Body of pancreas (tissue), 4 donors: ENCODE measurements at regions not wholly inside any gene's neighbourhood (a gene's known extent, or its start where the extent isn't known, plus 50 kb on each side); places are given as distances from the start of the nearest gene placed in this dataset.

Source experiments
- ATAC-seq: fragments of 150-250 bp; one replicate; pipeline ENCODE4 v1.9.1; 2016
- DNase-seq, 4 donors: peaks; one replicate each; pipeline ENCODE4 v3.0.0-alpha.2; 2019
- H3K27ac ChIP-seq, 4 donors: fragments of 200-600 bp; sonication (generic); 1 replicate in 3 of 4; 2 replicates in 1 of 4; pipeline versions ENCODE4 v1.5.1 to v1.6.1; 2016 to 2019; ENCODE audit warnings: mild to moderate bottlenecking in 1 of 4, mixed read lengths in 1 of 4, moderate library complexity in 1 of 4
- H3K27me3 ChIP-seq, 2 donors: fragments of 200-600 bp; sonication (generic); one replicate each; pipeline ENCODE4 v1.6.0; 2016; ENCODE audit warnings: mild to moderate bottlenecking in 1 of 2
- H3K36me3 ChIP-seq, 2 donors: fragments of 200-600 bp; sonication (generic); replicated peaks in 1 of 2; 2 replicates each; pipeline ENCODE4 v1.5.1; 2016; ENCODE audit warnings: low read depth in 2 of 2; ENCODE audit not compliant: insufficient read depth in 1 of 2
- H3K4me1 ChIP-seq: fragments of 200-600 bp; sonication (generic); one replicate; pipeline ENCODE4 v1.6.0; 2016
- H3K4me3 ChIP-seq, 2 donors: fragments of 200-600 bp; sonication (generic); 1 replicate in 1 of 2; 2 replicates in 1 of 2; pipeline ENCODE4 v1.5.1; 2016 to 2019
- H3K9me3 ChIP-seq, 3 donors: fragments of 200-600 bp; sonication (generic); 1 replicate in 2 of 3; 2 replicates in 1 of 3; pipeline ENCODE4 v1.5.1; 2016
- CTCF ChIP-seq, 7 experiments: fragments of 450-650 bp in 4 of 7; fragments of 200-600 bp in 3 of 7; sonication (generic) in 3 of 7; IDR thresholded peaks; one replicate each; pipeline ENCODE4 v1.5.1; 2016 to 2019; ENCODE audit warnings: antibody characterized with exemption in 7 of 7
- POLR2A ChIP-seq, 3 donors: fragments of 450-650 bp; IDR thresholded peaks; one replicate each; pipeline ENCODE4 v1.6.1; 2016; ENCODE audit warnings: antibody characterized with exemption in 3 of 3, mild to moderate bottlenecking in 2 of 3
- WGBS, 2 donors: methylation state at CpG; one replicate each; pipeline ENCODE4 v1.1.5; 2017; 5-methylcytosine and 5-hydroxymethylcytosine counted together
- intact Hi-C: fragments of 100-400 bp; cut with DNase I; formaldehyde crosslinking; loops from one replicate; pipeline ENCODE4 v1.15.1; 2023

DNA sequence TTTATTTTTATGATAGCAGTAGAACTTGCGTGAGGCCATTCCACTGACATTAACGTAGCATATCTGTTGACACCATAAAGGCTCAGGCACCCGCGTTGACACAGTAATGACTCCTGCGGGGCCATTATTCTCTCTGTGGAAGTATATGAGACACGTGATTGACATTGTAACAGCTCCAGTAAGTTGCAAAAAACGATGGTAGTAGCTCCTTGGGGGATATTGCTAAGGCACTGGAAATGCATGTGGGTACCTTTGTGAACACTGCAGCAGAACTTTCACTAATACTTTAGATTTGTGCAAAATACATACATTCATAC is 918.8 kb upstream of the CDH8 start:
- intact Hi-C loops = no loop called here
- Histone ChIP-seq H3K27ac (no peak overlapping the region), H3K4me3 (no peak overlapping the region), H3K36me3 (no peaks in the 10 kb centered on the region), H3K27me3 (no peaks in the 10 kb centered on the region), H3K9me3 (no peaks in the 10 kb centered on the region), H3K4me1 (no peaks in the 10 kb centered on the region)
- DNase-seq = no peak
- TF ChIP-seq POLR2A (IDR thresholded peaks at IDR 0.05) = no peak
- TF ChIP-seq CTCF (IDR thresholded peaks at IDR 0.05) = no peak
- ATAC-seq = no peak
- WGBS, 2 donors = 59 to 66% methylated on average over 7 of the region's 7 CpGs

- ATAC-seq = no peak
Measured at GRCh38 chr16:62954144-62955032, 918.1 kb upstream of the CDH8 start.

GRCh38 chr16:62950351-62950750 is 914.1 kb upstream of the CDH8 start:
- intact Hi-C loops = no loop called here
- Histone ChIP-seq H3K4me1 (no peaks in the 10 kb centered on the region), H3K27me3 (no peaks in the 10 kb centered on the region), H3K27ac (no peak overlapping the region), H3K9me3 (no peaks in the 10 kb centered on the region), H3K4me3 (no peak overlapping the region), H3K36me3 (no peaks in the 10 kb centered on the region)
- WGBS, 2 donors = 53 to 54% methylated on average over 4 of the region's 4 CpGs
- TF ChIP-seq CTCF (IDR thresholded peaks at IDR 0.05) (no peak), POLR2A (IDR thresholded peaks at IDR 0.05) (no peak)
- DNase-seq (no peak), ATAC-seq (no peak)

More at GRCh38 chr16:62954144-62955032, 918.1 kb upstream of the CDH8 start:
- Histone ChIP-seq H3K36me3 (no peaks in the 10 kb centered on the region), H3K4me1 (no peaks in the 10 kb centered on the region), H3K9me3 (no peaks in the 10 kb centered on the region), H3K27me3 (no peaks in the 10 kb centered on the region), H3K27ac (no peak overlapping the region), H3K4me3 (no peak overlapping the region)
- intact Hi-C loops = no loop called here
- WGBS, 2 donors = 51 to 62% methylated on average over 9 of the region's 9 CpGs
- TF ChIP-seq POLR2A (IDR thresholded peaks at IDR 0.05) = no peak
- TF ChIP-seq CTCF (IDR thresholded peaks at IDR 0.05) = no peak
- DNase-seq = no peak

GRCh38 chr16:62940569-62940968 is 904.3 kb upstream of the CDH8 start:
- Histone ChIP-seq H3K4me1 (no peaks in the 10 kb centered on the region), H3K27ac (no peak overlapping the region), H3K4me3 (no peak overlapping the region), H3K9me3 (no peaks in the 10 kb centered on the region), H3K36me3 (no peaks in the 10 kb centered on the region), H3K27me3 (no peaks in the 10 kb centered on the region)
- TF ChIP-seq CTCF (IDR thresholded peaks at IDR 0.05) (no peak), POLR2A (IDR thresholded peaks at IDR 0.05) (no peak)
- ATAC-seq (no peak), DNase-seq (no peak)
- intact Hi-C loops = no loop called here
- WGBS, 2 donors = 28 to 33% methylated on average over 4 of the region's 4 CpGs

GRCh38 chr16:62939687-62940086 is 903.4 kb upstream of the CDH8 start:
- no peak for TF ChIP-seq CTCF (IDR thresholded peaks at IDR 0.05)
- no peak for TF ChIP-seq POLR2A (IDR thresholded peaks at IDR 0.05)
- Histone ChIP-seq H3K36me3 (no peaks in the 10 kb centered on the region), H3K4me1 (no peaks in the 10 kb centered on the region), H3K4me3 (no peak overlapping the region), H3K27ac (no peak overlapping the region), H3K27me3 (no peaks in the 10 kb centered on the region), H3K9me3 (no peaks in the 10 kb centered on the region)
- ATAC-seq = no peak
- 38 to 46% methylated on average over 1 of the region's 1 CpG for WGBS, 2 donors
- intact Hi-C loops = no loop called here
- DNase-seq = no peak
